Neural progenitor cell (in vitro differentiated cells): ENCODE measurements at regions not wholly inside any gene's neighbourhood (a gene's known extent, or its start where the extent isn't known, plus 50 kb on each side); places are given as distances from the start of the nearest gene placed in this dataset.
A peak's percentile ranks its signal among the peaks of the same experiment; 100 is the strongest.

Experiments used
- DNase-seq: peaks from one replicate; pipeline ENCODE4 v3.0.0-alpha.2; 2016; ENCODE audit warnings: low spot score
- H2AFZ ChIP-seq: fragments of 200-600 bp; sonication (generic); replicated peaks from 2 replicates; pipeline ENCODE4 v1.6.1; 2016; ENCODE audit warnings: antibody characterized with exemption
- H3F3A ChIP-seq: fragments of 200-600 bp; sonication (generic); 2 replicates; pipeline ENCODE4 v1.6.1; 2016; ENCODE audit warnings: antibody characterized with exemption, low read depth
- H3K27ac ChIP-seq: fragments of 200-600 bp; sonication (generic); 2 replicates; pipeline ENCODE4 v1.5.1; 2016; ENCODE audit warnings: mild to moderate bottlenecking
- H3K27me3 ChIP-seq: fragments of 200-600 bp; sonication (generic); 2 replicates; pipeline ENCODE4 v1.6.1; 2016; ENCODE audit warnings: mild to moderate bottlenecking, moderate library complexity
- H3K36me3 ChIP-seq: fragments of 200-600 bp; sonication (generic); 2 replicates; pipeline ENCODE4 v1.5.1; 2016
- H3K4me1 ChIP-seq: fragments of 200-600 bp; sonication (generic); 2 replicates; pipeline ENCODE4 v1.6.1; 2016; ENCODE audit warnings: mixed run types
- H3K4me2 ChIP-seq: fragments of 200-600 bp; sonication (generic); 2 replicates; pipeline ENCODE4 v1.6.1; 2016
- H3K4me3 ChIP-seq: fragments of 200-600 bp; sonication (generic); 2 replicates; pipeline ENCODE4 v1.5.1; 2016
- H3K79me2 ChIP-seq: fragments of 200-600 bp; sonication (generic); 2 replicates; pipeline ENCODE4 v1.6.1; 2016; ENCODE audit warnings: low read depth
- H3K9ac ChIP-seq: fragments of 200-600 bp; sonication (generic); 2 replicates; pipeline ENCODE4 v1.6.1; 2016
- H3K9me3 ChIP-seq: fragments of 200-600 bp; sonication (generic); 2 replicates; pipeline ENCODE4 v1.5.1; 2016; ENCODE audit warnings: low read depth
- H4K20me1 ChIP-seq: fragments of 200-600 bp; sonication (generic); 2 replicates; pipeline ENCODE4 v1.6.1; 2016; ENCODE audit warnings: low read depth
- H3K27ac Mint-ChIP-seq: 3 replicates; pipeline ENCODE4 v1.8.0; 2021; ENCODE audit warnings: mixed read lengths
- H3K27me3 Mint-ChIP-seq: 2 replicates; pipeline ENCODE4 v1.8.0; 2022; ENCODE audit warnings: low read depth, mild to moderate bottlenecking, inconsistent platforms, moderate library complexity, mixed read lengths; ENCODE audit not compliant: insufficient read depth
- H3K36me3 Mint-ChIP-seq: 3 replicates; pipeline ENCODE4 v1.8.0; 2021; ENCODE audit warnings: mixed read lengths
- H3K4me1 Mint-ChIP-seq: 3 replicates; pipeline ENCODE4 v1.8.0; 2021; ENCODE audit warnings: mixed read lengths
- H3K4me3 Mint-ChIP-seq: 3 replicates; pipeline ENCODE4 v1.8.0; 2021; ENCODE audit warnings: mild to moderate bottlenecking, moderate library complexity, mixed read lengths
- H3K9me3 Mint-ChIP-seq: 3 replicates; pipeline ENCODE4 v1.8.0; 2020; ENCODE audit warnings: mixed read lengths
- CTCF ChIP-seq: fragments of 200-600 bp; sonication (generic); IDR thresholded peaks from 2 replicates; pipeline ENCODE4 v1.5.1; 2017; ENCODE audit warnings: antibody characterized with exemption, mild to moderate bottlenecking
- EZH2 ChIP-seq: fragments of 200-600 bp; sonication (generic); IDR thresholded peaks from 2 replicates; pipeline ENCODE4 v1.6.1; 2017; ENCODE audit warnings: antibody characterized with exemption, mild to moderate bottlenecking, moderate library complexity
- EZH2phosphoT487 ChIP-seq: fragments of 200-600 bp; sonication (generic); IDR thresholded peaks from 2 replicates; pipeline ENCODE4 v1.6.1; 2017; ENCODE audit warnings: antibody characterized with exemption

- peaks cover 10% of the 10 kb centered on the region for H3F3A ChIP-seq
- no peaks in the 10 kb centered on the region for H3K79me2 ChIP-seq
- H3K27me3 ChIP-seq: no peaks in the 10 kb centered on the region
- no peak overlapping the region for H3K4me2 ChIP-seq
- peaks cover 13% of the 10 kb centered on the region for H3K4me1 Mint-ChIP-seq
- TF ChIP-seq CTCF (no peak), EZH2phosphoT487 (no peak), EZH2 (no peak)
- no peaks in the 10 kb centered on the region for H3K36me3 ChIP-seq
- H2AFZ ChIP-seq: no peak overlapping the region
- peaks cover 28% of the 10 kb centered on the region for H3K27me3 Mint-ChIP-seq
- H3K27ac Mint-ChIP-seq: peak overlapping the region; percentile 57
- H3K4me3 Mint-ChIP-seq: no peak overlapping the region
- H3K9ac ChIP-seq: no peak overlapping the region
- no peak overlapping the region for H3K4me3 ChIP-seq
- H3K36me3 Mint-ChIP-seq: no peaks in the 10 kb centered on the region
- no peaks in the 10 kb centered on the region for H4K20me1 ChIP-seq
- no peaks in the 10 kb centered on the region for H3K9me3 ChIP-seq
- peaks cover 17% of the 10 kb centered on the region for H3K4me1 ChIP-seq
- H3K27ac ChIP-seq: no peak overlapping the region
- peaks cover 2% of the 10 kb centered on the region for H3K9me3 Mint-ChIP-seq
- DNase-seq: no peak
Observed at GRCh38 chr16:86987746-86988670, 329.2 kb downstream of the C16orf95 start.

DNA sequence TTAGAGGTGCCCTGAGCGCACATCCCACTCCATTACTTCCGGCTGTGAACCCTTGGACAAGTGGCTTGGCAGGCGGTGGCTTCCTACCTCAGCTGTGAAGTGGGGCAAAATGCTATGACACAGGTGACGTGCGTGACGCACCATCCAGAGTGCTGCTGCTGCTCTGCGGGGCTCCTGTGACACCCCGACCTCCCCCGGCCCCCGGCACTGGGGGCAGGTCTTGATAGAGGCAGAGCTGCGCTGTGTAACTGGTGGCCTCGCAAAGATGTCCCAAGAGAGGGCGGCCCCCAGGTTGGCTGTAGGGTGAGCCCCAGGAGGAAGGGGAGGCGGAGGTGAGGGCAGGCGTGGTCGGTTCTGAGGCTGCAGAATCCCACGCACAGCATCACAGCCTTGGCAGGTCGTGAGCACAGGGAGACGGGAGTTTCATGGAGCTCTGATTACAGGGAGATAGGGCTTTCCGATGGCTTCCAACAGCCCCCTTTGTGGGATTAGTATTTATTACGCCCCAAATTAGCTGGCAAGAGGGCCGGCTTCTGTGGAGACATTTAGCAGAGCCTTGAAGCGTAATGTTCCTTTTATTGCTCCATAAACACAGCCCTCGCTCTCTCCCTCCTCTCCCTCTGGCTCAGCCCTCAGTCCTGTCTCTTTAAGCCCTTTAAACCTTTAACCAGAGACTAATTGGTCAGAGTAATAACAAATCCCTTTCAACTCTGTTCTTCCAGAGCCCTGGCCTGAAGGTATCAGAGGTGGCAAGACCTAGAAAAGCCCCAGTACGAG lies 328.1 kb downstream of the C16orf95 start:
- Mint-ChIP-seq H3K27me3 (peaks cover 24% of the 10 kb centered on the region), H3K36me3 (no peaks in the 10 kb centered on the region)

DNA sequence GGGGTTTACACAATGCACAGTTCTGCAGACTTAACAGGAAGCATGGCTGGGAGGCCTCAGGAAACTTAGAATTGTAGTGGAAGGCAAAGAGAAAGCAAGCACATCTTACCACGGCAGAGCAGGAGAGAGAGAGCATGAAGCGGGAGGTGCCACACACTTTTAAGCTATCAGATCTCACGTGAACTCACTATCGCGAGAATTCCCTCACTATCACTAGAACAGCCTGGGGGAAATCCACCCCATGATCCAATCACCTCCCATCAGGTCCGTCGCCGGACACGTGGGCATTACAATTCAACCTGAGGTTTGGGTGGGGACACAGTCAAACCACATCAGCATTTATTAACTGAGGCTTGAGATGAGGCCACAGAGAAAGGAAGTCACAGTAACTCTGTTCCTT lies 326.7 kb downstream of the C16orf95 start:
- Mint-ChIP-seq H3K27me3 (peaks cover 17% of the 10 kb centered on the region), H3K27ac (no peak overlapping the region), H3K36me3 (no peaks in the 10 kb centered on the region), H3K4me3 (no peak overlapping the region), H3K9me3 (peaks cover 2% of the 10 kb centered on the region), H3K4me1 (peaks cover 27% of the 10 kb centered on the region)
- Histone ChIP-seq H3K79me2 (no peaks in the 10 kb centered on the region), H3K4me1 (peaks cover 20% of the 10 kb centered on the region), H3K27ac (no peak overlapping the region), H3K4me3 (no peak overlapping the region), H3K9me3 (no peaks in the 10 kb centered on the region), H3K9ac (no peak overlapping the region), H3K27me3 (no peaks in the 10 kb centered on the region), H3K4me2 (no peak overlapping the region), H3F3A (peaks cover 3% of the 10 kb centered on the region), H2AFZ (no peak overlapping the region), H3K36me3 (no peaks in the 10 kb centered on the region), H4K20me1 (no peaks in the 10 kb centered on the region)
- TF ChIP-seq EZH2phosphoT487 (no peak), CTCF (no peak), EZH2 (no peak)
- DNase-seq: no peak

More for the DNA sequence above, 328.1 kb downstream of the C16orf95 start:
- Mint-ChIP-seq H3K4me1 (peaks cover 15% of the 10 kb centered on the region), H3K9me3 (peaks cover 2% of the 10 kb centered on the region), H3K27ac (peak overlapping the region; percentile 57), H3K4me3 (no peak overlapping the region)
- Histone ChIP-seq H3K36me3 (no peaks in the 10 kb centered on the region), H3K4me2 (no peak overlapping the region), H3K4me1 (peaks cover 17% of the 10 kb centered on the region), H3K27me3 (no peaks in the 10 kb centered on the region), H3K4me3 (no peak overlapping the region), H3K9ac (no peak overlapping the region), H2AFZ (no peak overlapping the region), H3K27ac (no peak overlapping the region), H3F3A (peaks cover 10% of the 10 kb centered on the region), H3K79me2 (no peaks in the 10 kb centered on the region), H4K20me1 (no peaks in the 10 kb centered on the region), H3K9me3 (no peaks in the 10 kb centered on the region)
- TF ChIP-seq EZH2phosphoT487: no peak
- TF ChIP-seq EZH2: no peak
- DNase-seq: no peak
